ENCODE measurements at regions not wholly inside any gene's neighbourhood (a gene's known extent, or its start where the extent isn't known, plus 50 kb on each side); places are given as distances from the start of the nearest gene placed in this dataset.
"Not testable (repeated sequence)": the region's sequence is repeated elsewhere in the genome, so short reads cannot be mapped to it uniquely, and the experiment has no call there.

- Histone ChIP-seq H3K27ac (ENCODE audit: low read depth, low read length, poor library complexity, severe bottlenecking) (no peak overlapping the region), H3K4me1 (ENCODE audit: insufficient read depth, low read length, poor library complexity, severe bottlenecking) (peaks cover 6% of the 10 kb centered on the region), H3K9me3 (ENCODE audit: low read depth, low read length, poor library complexity, severe bottlenecking) (peaks cover 5% of the 10 kb centered on the region), H3K27me3 (replicated peaks; ENCODE audit: insufficient read depth, low read depth, low read length, poor library complexity) (peaks cover 33% of the 10 kb centered on the region), H3K4me3 (ENCODE audit: low read depth, low read length, poor library complexity, severe bottlenecking) (no peak overlapping the region), H3K36me3 (ENCODE audit: insufficient read depth, low read length, poor library complexity, severe bottlenecking) (no peaks in the 10 kb centered on the region)
- intact Hi-C loops (cut with micrococcal nuclease; ENCODE audit: unreplicated experiment): no loop called here
- ChIA-PET CTCF (interaction anchor here (0.5 kb wide), 1 partner anchor 1042 kb away, joined by 3 read pairs; no protein-coding TSS in a partner anchor), POLR2A (ENCODE audit: low non-redundant PET) (no interaction called here)
- no TSS peak for BruUV-seq (replicated peaks)
- DNase-seq (ENCODE audit: low spot score): no peak
- TF ChIP-seq EZH2 (IDR thresholded peaks at IDR 0.05; ENCODE audit: borderline replicate concordance, low read depth, low read length, poor library complexity, severe bottlenecking): no peak
- no peak for TF ChIP-seq CTCF (conservative IDR thresholded peaks at IDR 0.05; ENCODE audit: low read depth, low read length)
These were observed 74.3 kb upstream of the SLC24A4 start for GRCh38 chr14:92248696-92249095.

GRCh38 chr14:92250366-92250765, 72.6 kb upstream of the SLC24A4 start:
- H3K27ac ChIP-seq (ENCODE audit: low read depth, low read length, poor library complexity, severe bottlenecking); BruUV-seq (replicated peaks); H3K36me3 ChIP-seq (ENCODE audit: insufficient read depth, low read length, poor library complexity, severe bottlenecking); POLR2A ChIA-PET (ENCODE audit: low non-redundant PET); CTCF ChIA-PET; H3K4me3 ChIP-seq (ENCODE audit: low read depth, low read length, poor library complexity, severe bottlenecking); intact Hi-C loops (cut with micrococcal nuclease; ENCODE audit: unreplicated experiment); DNase-seq (ENCODE audit: low spot score); H3K9me3 ChIP-seq (ENCODE audit: low read depth, low read length, poor library complexity, severe bottlenecking); H3K4me1 ChIP-seq (ENCODE audit: insufficient read depth, low read length, poor library complexity, severe bottlenecking): not testable (repeated sequence)
- H3K27me3 ChIP-seq (replicated peaks; ENCODE audit: insufficient read depth, low read depth, low read length, poor library complexity): peaks cover 50% of the 10 kb centered on the region

DNA sequence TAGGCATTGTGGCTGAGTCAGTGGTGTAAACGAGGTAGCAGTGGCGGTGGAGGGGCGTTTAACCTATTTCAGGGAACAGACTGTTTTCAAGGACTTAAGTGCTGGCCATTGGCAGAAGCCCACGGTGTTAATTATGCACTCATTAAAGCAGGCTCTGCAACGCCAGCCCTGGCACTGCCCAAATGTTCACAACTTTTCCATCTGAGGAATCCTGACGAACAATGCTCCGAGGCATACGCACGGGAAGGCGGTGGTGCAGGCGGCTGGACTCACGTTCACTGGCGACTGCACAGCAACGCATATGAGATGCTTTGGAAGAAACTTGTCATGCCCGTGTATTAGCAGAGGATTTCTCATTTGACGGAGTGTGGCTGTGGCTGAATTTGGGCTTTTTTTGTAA, 70.6 kb upstream of the SLC24A4 start:
- H3K4me3 ChIP-seq (ENCODE audit: low read depth, low read length, poor library complexity, severe bottlenecking): no peak overlapping the region
- POLR2A ChIA-PET (ENCODE audit: low non-redundant PET): interaction anchor here (0.7 kb wide), 1 partner anchor 173 kb away, joined by 3 read pairs; no protein-coding TSS in a partner anchor
- no peaks in the 10 kb centered on the region for H3K9me3 ChIP-seq (ENCODE audit: low read depth, low read length, poor library complexity, severe bottlenecking)
- CTCF ChIA-PET: no interaction called here
- no peak overlapping the region for H3K27ac ChIP-seq (ENCODE audit: low read depth, low read length, poor library complexity, severe bottlenecking)
- no peak for DNase-seq (ENCODE audit: low spot score)
- BruUV-seq (replicated peaks): no TSS peak
- H3K27me3 ChIP-seq (replicated peaks; ENCODE audit: insufficient read depth, low read depth, low read length, poor library complexity): peaks cover 65% of the 10 kb centered on the region
- no peaks in the 10 kb centered on the region for H3K36me3 ChIP-seq (ENCODE audit: insufficient read depth, low read length, poor library complexity, severe bottlenecking)
- intact Hi-C loops (cut with micrococcal nuclease; ENCODE audit: unreplicated experiment): no loop called here
- H3K4me1 ChIP-seq (ENCODE audit: insufficient read depth, low read length, poor library complexity, severe bottlenecking): peaks cover 6% of the 10 kb centered on the region
- no peak for TF ChIP-seq CTCF (conservative IDR thresholded peaks at IDR 0.05; ENCODE audit: low read depth, low read length)
- TF ChIP-seq EZH2 (IDR thresholded peaks at IDR 0.05; ENCODE audit: borderline replicate concordance, low read depth, low read length, poor library complexity, severe bottlenecking): no peak

DNA sequence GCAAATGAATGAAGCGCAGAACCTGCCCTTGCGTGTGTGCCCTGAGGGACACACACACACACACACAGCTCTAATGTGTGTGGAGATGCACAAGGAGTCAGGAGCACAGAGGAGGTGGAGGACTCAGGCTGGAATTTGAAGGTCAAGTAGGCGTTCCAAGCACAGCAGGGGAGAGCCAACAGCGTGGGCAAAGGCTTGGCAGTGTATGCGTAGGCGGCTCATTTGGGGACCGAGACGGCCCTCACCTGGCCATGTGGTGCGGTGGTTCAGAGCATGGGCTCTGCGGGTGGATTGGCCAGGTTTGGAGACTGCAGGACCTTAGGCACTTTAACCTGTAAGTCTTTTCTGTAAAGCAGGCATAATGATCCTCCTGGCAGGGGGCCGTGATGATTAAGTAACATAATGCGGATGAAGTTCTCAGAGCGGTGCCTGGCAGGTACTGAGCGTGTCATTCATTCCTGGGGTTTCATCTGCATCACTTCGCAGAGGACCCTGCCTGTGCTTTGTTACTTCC, 69.5 kb upstream of the SLC24A4 start:
- intact Hi-C loops (cut with micrococcal nuclease; ENCODE audit: unreplicated experiment): no loop called here
- CTCF ChIA-PET: no interaction called here
- Histone ChIP-seq H3K27me3 (replicated peaks; ENCODE audit: insufficient read depth, low read depth, low read length, poor library complexity) (peaks cover 65% of the 10 kb centered on the region), H3K9me3 (ENCODE audit: low read depth, low read length, poor library complexity, severe bottlenecking) (no peaks in the 10 kb centered on the region), H3K4me1 (ENCODE audit: insufficient read depth, low read length, poor library complexity, severe bottlenecking) (peaks cover 6% of the 10 kb centered on the region), H3K36me3 (ENCODE audit: insufficient read depth, low read length, poor library complexity, severe bottlenecking) (no peaks in the 10 kb centered on the region), H3K4me3 (ENCODE audit: low read depth, low read length, poor library complexity, severe bottlenecking) (no peak overlapping the region), H3K27ac (ENCODE audit: low read depth, low read length, poor library complexity, severe bottlenecking) (no peak overlapping the region)
- TF ChIP-seq CTCF (conservative IDR thresholded peaks at IDR 0.05; ENCODE audit: low read depth, low read length) (no peak), EZH2 (IDR thresholded peaks at IDR 0.05; ENCODE audit: borderline replicate concordance, low read depth, low read length, poor library complexity, severe bottlenecking) (no peak)
- no peak for DNase-seq (ENCODE audit: low spot score)
- POLR2A ChIA-PET (ENCODE audit: low non-redundant PET): no interaction called here
- no TSS peak for BruUV-seq (replicated peaks)
